Keratinocyte (primary cell): ENCODE measurements at regions not wholly inside any gene's neighbourhood (a gene's known extent, or its start where the extent isn't known, plus 50 kb on each side); places are given as distances from the start of the nearest gene placed in this dataset.
A peak's percentile ranks its signal among the peaks of the same experiment; 100 is the strongest.

Experiments used
- DNase-seq: peaks from one replicate; pipeline ENCODE4 v3.0.0-alpha.2; 2011; ENCODE audit warnings: low read depth, missing footprints, low spot score
- FAIRE-seq: peaks from 2 replicates; lab custom pipeline; 2011; peaks lifted over from hg19 to GRCh38; lab: Jason Lieb, UNC
- H2AFZ ChIP-seq: 2 replicates; pipeline ENCODE4 v1.6.0; 2012; ENCODE audit warnings: low read length, control low read depth, inconsistent platforms; ENCODE audit not compliant: control insufficient read depth
- H3K27ac ChIP-seq: 2 replicates; pipeline ENCODE4 v1.5.1; 2011; ENCODE audit warnings: low read length; ENCODE audit not compliant: control insufficient read depth, insufficient read depth
- H3K27me3 ChIP-seq: 3 replicates; pipeline ENCODE4 v1.6.0; 2011; ENCODE audit warnings: low read length; ENCODE audit not compliant: control insufficient read depth, insufficient read depth; ENCODE audit errors: extremely low read depth
- H3K36me3 ChIP-seq, 2 experiments: 2 replicates in 1 of 2; 3 replicates in 1 of 2; pipeline ENCODE4 v1.5.1; 2011; ENCODE audit warnings: low read length in 2 of 2, mild to moderate bottlenecking in 1 of 2; ENCODE audit not compliant: control insufficient read depth in 2 of 2, insufficient read depth in 2 of 2; ENCODE audit errors: extremely low read depth in 1 of 2
- H3K4me1 ChIP-seq: 3 replicates; pipeline ENCODE4 v1.5.1; 2011; ENCODE audit warnings: low read length; ENCODE audit not compliant: control insufficient read depth, insufficient read depth; ENCODE audit errors: extremely low read depth
- H3K4me2 ChIP-seq: 3 replicates; pipeline ENCODE4 v1.6.0; 2011; ENCODE audit warnings: low read depth, low read length; ENCODE audit not compliant: control insufficient read depth, insufficient read depth; ENCODE audit errors: extremely low read depth
- H3K4me3 ChIP-seq, 3 experiments: fragments of 200-600 bp in 1 of 3; sonication (generic) in 1 of 3; 2 replicates in 2 of 3; 3 replicates in 1 of 3; pipeline ENCODE4 v1.5.1; 2011 to 2016; ENCODE audit warnings: low read length in 3 of 3, mild to moderate bottlenecking in 3 of 3, control low read depth in 2 of 3, inconsistent platforms in 1 of 3, low read depth in 1 of 3, mixed read lengths in 1 of 3, mixed run types in 1 of 3, moderate library complexity in 1 of 3; ENCODE audit not compliant: control insufficient read depth in 2 of 3, insufficient read depth in 2 of 3; ENCODE audit errors: extremely low read depth in 1 of 3
- H3K79me2 ChIP-seq: 2 replicates; pipeline ENCODE4 v1.6.0; 2012; ENCODE audit warnings: low read length; ENCODE audit not compliant: control insufficient read depth, insufficient read depth
- H3K9ac ChIP-seq: 3 replicates; pipeline ENCODE4 v1.6.0; 2011; ENCODE audit warnings: low read length; ENCODE audit not compliant: control insufficient read depth, insufficient read depth; ENCODE audit errors: extremely low read depth
- H3K9me1 ChIP-seq: 3 replicates; pipeline ENCODE4 v1.6.0; 2011; ENCODE audit warnings: low read length; ENCODE audit not compliant: control insufficient read depth, insufficient read depth; ENCODE audit errors: extremely low read depth
- H3K9me3 ChIP-seq: 2 replicates; pipeline ENCODE4 v1.5.1; 2012; ENCODE audit warnings: low read depth, low read length; ENCODE audit not compliant: control insufficient read depth
- H4K20me1 ChIP-seq: 3 replicates; pipeline ENCODE4 v1.6.0; 2011; ENCODE audit warnings: low read length; ENCODE audit not compliant: control insufficient read depth, insufficient read depth; ENCODE audit errors: extremely low read depth
- CTCF ChIP-seq, 3 experiments: IDR thresholded peaks in 1 of 3; conservative IDR thresholded peaks in 1 of 3; optimal IDR thresholded peaks in 1 of 3; 2 replicates in 2 of 3; 3 replicates in 1 of 3; pipeline versions ENCODE3 to v1.5.1; 2011; ENCODE audit warnings: low read length in 3 of 3, mild to moderate bottlenecking in 3 of 3, moderate library complexity in 2 of 3, control low read depth in 1 of 3, inconsistent platforms in 1 of 3; ENCODE audit not compliant: insufficient read depth in 2 of 3; ENCODE audit errors: extremely low read depth in 1 of 3
- EZH2 ChIP-seq: IDR thresholded peaks from one replicate; pipeline ENCODE4 v1.6.1; 2012; ENCODE audit warnings: inconsistent platforms, mild to moderate bottlenecking, low read length, moderate library complexity
- dilution Hi-C: fragments of 300-500 bp; cut with MboI; formaldehyde crosslinking; loops from one replicate; pipeline ENCODE4 v1.7.0; 2020; ENCODE audit warnings: low sequenced_read_pairs; ENCODE audit not compliant: extremely low pct_ligation_motif_present

GRCh38 chr16:48913384-48913783 is 303.4 kb upstream of the N4BP1 start:
- H3K9me3 ChIP-seq: no peaks in the 10 kb centered on the region
- no peak overlapping the region for H3K4me2 ChIP-seq
- no peak for TF ChIP-seq EZH2
- TF ChIP-seq CTCF (optimal IDR thresholded peaks at IDR 0.05 in 1 of 3, IDR thresholded peaks at IDR 0.05 in 1 of 3, conservative IDR thresholded peaks at IDR 0.05 in 1 of 3; ENCODE audit: extremely low read depth in 1 of 3, insufficient read depth in 2 of 3, low read length in 3 of 3): no peak
- no peaks in the 10 kb centered on the region for H3K9me1 ChIP-seq
- dilution Hi-C loops: no loop called here
- no peaks in the 10 kb centered on the region for H3K27me3 ChIP-seq
- H3K4me1 ChIP-seq: peaks cover 11% of the 10 kb centered on the region
- no peaks in the 10 kb centered on the region for H4K20me1 ChIP-seq
- FAIRE-seq: no peak
- no peaks in the 10 kb centered on the region for H3K36me3 ChIP-seq
- no peak overlapping the region for H3K9ac ChIP-seq
- no peak overlapping the region for H3K4me3 ChIP-seq
- no peak overlapping the region for H2AFZ ChIP-seq
- DNase-seq: no peak
- H3K79me2 ChIP-seq: no peaks in the 10 kb centered on the region
- no peak overlapping the region for H3K27ac ChIP-seq

DNA sequence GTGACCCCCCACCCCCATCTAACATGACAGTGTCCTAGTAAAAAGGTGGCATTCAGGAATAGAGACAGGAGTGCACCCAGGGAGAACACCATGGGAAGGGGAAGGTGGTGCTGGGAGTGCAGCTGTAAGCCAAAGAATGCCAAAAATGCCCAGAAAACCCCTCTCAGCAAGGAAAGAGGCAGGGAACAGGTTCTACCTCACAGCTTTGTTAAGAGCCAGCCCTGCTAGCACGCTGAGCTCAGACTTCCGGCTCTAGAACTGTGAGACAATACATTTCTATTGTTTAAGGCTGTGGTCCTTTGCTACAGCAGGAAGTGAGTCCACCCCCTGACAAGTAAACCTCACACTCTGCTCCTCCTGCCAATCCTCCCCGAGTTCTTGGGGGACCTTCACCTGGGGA is 302.4 kb upstream of the N4BP1 start:
- Histone ChIP-seq H3K9ac (no peak overlapping the region), H3K27me3 (no peaks in the 10 kb centered on the region), H3K4me2 (no peak overlapping the region), H3K4me1 (peaks cover 9% of the 10 kb centered on the region), H3K9me1 (no peaks in the 10 kb centered on the region), H3K9me3 (no peaks in the 10 kb centered on the region), H3K36me3 (no peaks in the 10 kb centered on the region), H2AFZ (peak overlapping the region; percentile 24), H3K4me3 (no peak overlapping the region), H4K20me1 (no peaks in the 10 kb centered on the region), H3K27ac (no peak overlapping the region), H3K79me2 (no peaks in the 10 kb centered on the region)
- dilution Hi-C loops: no loop called here
- FAIRE-seq (no peak), DNase-seq (no peak)
- no peak for TF ChIP-seq EZH2
- no peak for TF ChIP-seq CTCF (optimal IDR thresholded peaks at IDR 0.05 in 1 of 3, IDR thresholded peaks at IDR 0.05 in 1 of 3, conservative IDR thresholded peaks at IDR 0.05 in 1 of 3; ENCODE audit: extremely low read depth in 1 of 3, insufficient read depth in 2 of 3, low read length in 3 of 3)
